Colonic mucosa (tissue), 4 donors: ENCODE measurements at regions not wholly inside any gene's neighbourhood (a gene's known extent, or its start where the extent isn't known, plus 50 kb on each side); places are given as distances from the start of the nearest gene placed in this dataset.

Experiments
- DNase-seq: peaks from one replicate; pipeline ENCODE4 v3.0.0-alpha.2; 2020
- H3K27ac ChIP-seq: fragments of 200-600 bp; one replicate; pipeline ENCODE4 v1.8.0; 2021
- H3K27me3 ChIP-seq: fragments of 200-600 bp; one replicate; pipeline ENCODE4 v1.8.0; 2021
- H3K36me3 ChIP-seq: fragments of 200-600 bp; one replicate; pipeline ENCODE4 v1.8.0; 2021
- H3K4me1 ChIP-seq: fragments of 200-600 bp; one replicate; pipeline ENCODE4 v1.8.0; 2021; ENCODE audit warnings: mild to moderate bottlenecking
- H3K4me3 ChIP-seq: fragments of 200-600 bp; one replicate; pipeline ENCODE4 v1.8.0; 2021
- H3K9ac ChIP-seq, 2 donors: one replicate each; pipeline ENCODE4 v1.7.0; 2013; ENCODE audit warnings: control low read depth in 2 of 2, low read depth in 2 of 2, low read length in 2 of 2
- H3K9me3 ChIP-seq: fragments of 200-600 bp; one replicate; pipeline ENCODE4 v1.8.0; 2021
- CTCF ChIP-seq: fragments of 200-600 bp; IDR thresholded peaks from one replicate; pipeline ENCODE4 v1.8.0; 2022; ENCODE audit warnings: antibody characterized with exemption, mild to moderate bottlenecking
- intact Hi-C: fragments of 100-400 bp; cut with DNase I; formaldehyde crosslinking; loops from one replicate; pipeline ENCODE4 v1.14.1; 2022
- donor health status: healthy.
- donor health status: DM: no; HTN: no; CAD: no.
- donor health status: DM: no; HTN: no; CAD: no.

- no peak overlapping the region for H3K9ac ChIP-seq
- H3K27me3 ChIP-seq = no peaks in the 10 kb centered on the region
- no peaks in the 10 kb centered on the region for H3K4me1 ChIP-seq
- no peak overlapping the region for H3K4me3 ChIP-seq
- DNase-seq = no peak
- no peak overlapping the region for H3K27ac ChIP-seq
- intact Hi-C loops = no loop called here
- H3K9me3 ChIP-seq = no peaks in the 10 kb centered on the region
- H3K36me3 ChIP-seq = no peaks in the 10 kb centered on the region
- TF ChIP-seq CTCF = no peak
Measured at GRCh38 chr17:13749166-13749890, 147.6 kb upstream of the HS3ST3A1 start.

GRCh38 chr17:13749891-13750235, 148.1 kb upstream of the HS3ST3A1 start:
- H3K27me3 ChIP-seq = no peaks in the 10 kb centered on the region
- no peak overlapping the region for H3K9ac ChIP-seq
- H3K4me3 ChIP-seq = no peak overlapping the region
- no peak for DNase-seq
- no peaks in the 10 kb centered on the region for H3K36me3 ChIP-seq
- H3K4me1 ChIP-seq = no peaks in the 10 kb centered on the region
- no peaks in the 10 kb centered on the region for H3K9me3 ChIP-seq
- intact Hi-C loops = no loop called here
- no peak for TF ChIP-seq CTCF
- H3K27ac ChIP-seq = no peak overlapping the region

- intact Hi-C loops = no loop called here
- TF ChIP-seq CTCF = no peak
- no peaks in the 10 kb centered on the region for H3K27me3 ChIP-seq
- H3K4me1 ChIP-seq = no peaks in the 10 kb centered on the region
- H3K9me3 ChIP-seq = no peaks in the 10 kb centered on the region
- H3K4me3 ChIP-seq = no peak overlapping the region
- no peaks in the 10 kb centered on the region for H3K36me3 ChIP-seq
- no peak overlapping the region for H3K27ac ChIP-seq
- peak; percentile 17 for DNase-seq
- no peak overlapping the region for H3K9ac ChIP-seq
Measured at GRCh38 chr17:13750816-13751793, 149.4 kb upstream of the HS3ST3A1 start.

- no peak for DNase-seq
- no peaks in the 10 kb centered on the region for H3K4me1 ChIP-seq
- H3K9ac ChIP-seq = no peak overlapping the region
- H3K9me3 ChIP-seq = no peaks in the 10 kb centered on the region
- no peaks in the 10 kb centered on the region for H3K27me3 ChIP-seq
- H3K27ac ChIP-seq = no peak overlapping the region
- intact Hi-C loops = no loop called here
- no peak overlapping the region for H3K4me3 ChIP-seq
- no peak for TF ChIP-seq CTCF
- H3K36me3 ChIP-seq = no peaks in the 10 kb centered on the region
Measured at GRCh38 chr17:13753154-13753553, 151.4 kb upstream of the HS3ST3A1 start.

- Histone ChIP-seq H3K4me3 (no peak overlapping the region), H3K4me1 (no peaks in the 10 kb centered on the region), H3K27ac (no peak overlapping the region), H3K36me3 (no peaks in the 10 kb centered on the region), H3K9ac (no peak overlapping the region), H3K27me3 (no peaks in the 10 kb centered on the region), H3K9me3 (no peaks in the 10 kb centered on the region)
- intact Hi-C loops = no loop called here
- DNase-seq = no peak
- no peak for TF ChIP-seq CTCF
Measured at GRCh38 chr17:13753771-13754170, 152.0 kb upstream of the HS3ST3A1 start.
